NAMALWA (cell line): ENCODE measurements at regions not wholly inside any gene's neighbourhood (a gene's known extent, or its start where the extent isn't known, plus 50 kb on each side); places are given as distances from the start of the nearest gene placed in this dataset.
"Not testable (repeated sequence)": the region's sequence is repeated elsewhere in the genome, so short reads cannot be mapped to it uniquely, and the experiment has no call there.

Source experiments
- DNase-seq: peaks from one replicate; pipeline ENCODE4 v3.0.0-alpha.2; 2015; ENCODE audit warnings: low spot score

DNA sequence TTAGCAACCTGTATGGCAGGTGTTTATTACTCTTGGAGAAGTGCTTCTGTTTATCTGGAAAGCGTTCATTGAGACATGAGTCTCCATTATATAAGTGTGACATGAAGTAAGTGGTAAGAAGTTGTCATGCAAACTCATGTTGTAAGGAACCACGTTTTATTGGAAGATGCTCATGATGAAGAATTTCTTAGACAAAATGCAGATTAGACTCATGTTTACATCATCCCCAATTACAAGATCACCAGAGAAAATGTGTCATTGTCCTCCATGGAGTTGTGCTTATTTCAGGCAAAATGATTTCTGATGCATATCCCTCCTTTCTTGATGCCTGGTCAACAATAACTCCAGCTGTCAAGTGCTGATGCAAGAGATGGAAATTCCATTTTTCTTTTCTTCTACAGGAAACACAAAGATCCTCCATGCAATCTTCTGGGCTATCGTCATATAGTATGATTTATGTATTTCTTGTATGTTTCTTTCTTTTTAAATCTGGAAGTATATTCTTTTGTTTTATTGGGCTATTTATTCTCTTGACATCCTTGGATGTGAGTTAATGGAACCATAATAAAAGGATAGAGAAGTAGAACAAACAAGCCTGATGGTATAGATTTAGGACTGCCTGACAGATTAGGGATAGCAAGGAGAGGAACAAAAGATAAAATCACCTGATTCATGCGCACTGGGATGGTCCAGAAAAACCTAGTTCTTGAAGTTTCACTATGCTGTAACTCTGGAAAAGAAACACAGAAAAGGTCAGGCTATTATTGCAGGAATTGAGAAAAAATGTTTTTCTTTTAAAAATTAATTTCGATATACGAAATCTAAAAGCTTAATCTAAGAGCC lies 50.7 kb upstream of the DIAPH3 start:
- no peak for DNase-seq

DNA sequence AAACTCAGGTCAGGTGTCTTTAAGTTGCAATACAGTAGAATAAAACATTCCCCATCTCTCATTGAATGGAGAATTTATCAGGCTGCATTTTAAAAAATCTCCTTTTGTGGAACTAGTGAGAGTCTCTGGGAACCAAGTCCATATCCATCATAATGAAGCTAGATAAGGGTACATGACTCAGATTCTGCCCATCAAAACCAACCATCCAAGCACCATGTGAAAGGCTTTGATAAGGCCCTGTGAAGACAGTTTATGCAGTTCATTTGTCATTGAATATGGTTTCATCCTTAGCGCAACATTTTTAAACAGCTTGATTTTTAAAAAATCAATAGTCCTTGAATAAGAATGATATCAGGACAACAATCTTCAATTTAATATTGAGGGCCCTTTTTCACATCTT lies 56.3 kb upstream of the DIAPH3 start:
- DNase-seq = no peak

DNA sequence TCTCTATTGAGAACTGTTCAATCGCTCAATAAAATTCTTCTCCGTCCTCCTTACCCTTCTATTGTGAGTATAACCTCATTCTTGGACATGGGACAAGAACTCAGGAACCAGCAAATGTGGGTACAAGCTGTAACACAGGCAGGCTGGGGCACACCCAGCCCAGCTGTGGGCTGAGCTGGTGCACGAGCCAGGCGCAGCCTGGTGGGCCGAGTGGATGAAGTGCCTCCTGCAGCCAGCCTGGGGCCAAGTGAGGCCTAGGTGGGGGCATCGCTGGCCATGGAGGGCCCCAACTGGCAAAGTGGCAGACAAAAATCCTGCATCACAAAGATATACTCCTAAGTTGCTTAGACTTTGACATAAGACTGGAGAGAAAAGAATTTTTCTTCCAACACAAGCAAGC lies 57.9 kb upstream of the DIAPH3 start:
- DNase-seq = no peak

DNA sequence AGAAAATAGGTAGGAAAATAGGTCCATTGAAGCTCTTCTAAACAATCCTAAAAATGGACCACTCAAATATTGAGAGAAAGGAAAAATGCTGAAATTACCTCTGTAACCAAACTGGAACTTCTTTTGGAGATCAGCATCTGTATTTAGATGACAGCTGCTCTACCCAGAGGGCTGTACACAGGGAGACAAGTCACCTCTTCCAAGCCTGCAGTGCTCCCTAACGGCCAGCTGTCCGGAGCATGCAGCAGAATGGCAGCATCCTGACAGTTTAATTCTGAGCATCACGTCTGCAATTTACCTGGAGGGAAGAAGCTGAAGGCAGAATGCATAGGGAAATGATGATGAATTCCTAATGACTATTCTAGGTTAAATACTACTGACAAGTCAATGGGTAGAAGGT lies 62.8 kb upstream of the DIAPH3 start:
- DNase-seq = peak; percentile 37

DNA sequence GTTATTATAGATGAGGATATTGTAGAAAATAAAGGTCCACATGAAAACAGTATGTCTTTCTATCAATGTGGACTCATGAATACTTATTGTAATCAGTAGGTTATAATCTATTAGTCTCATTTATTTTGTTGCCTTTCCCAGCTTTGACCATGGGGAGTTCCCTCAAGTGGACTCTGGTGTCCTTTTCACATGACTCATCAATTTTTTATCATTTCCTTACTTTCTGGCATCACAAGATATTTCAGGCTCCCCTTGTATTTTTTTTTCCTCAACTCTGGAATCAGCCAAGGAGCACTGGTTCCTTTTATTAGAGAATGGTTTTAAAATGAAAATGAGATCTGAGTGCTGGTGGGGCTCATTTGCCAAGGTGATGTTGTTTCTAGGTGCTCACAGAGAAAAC lies 63.4 kb upstream of the DIAPH3 start:
- DNase-seq = no peak

DNA sequence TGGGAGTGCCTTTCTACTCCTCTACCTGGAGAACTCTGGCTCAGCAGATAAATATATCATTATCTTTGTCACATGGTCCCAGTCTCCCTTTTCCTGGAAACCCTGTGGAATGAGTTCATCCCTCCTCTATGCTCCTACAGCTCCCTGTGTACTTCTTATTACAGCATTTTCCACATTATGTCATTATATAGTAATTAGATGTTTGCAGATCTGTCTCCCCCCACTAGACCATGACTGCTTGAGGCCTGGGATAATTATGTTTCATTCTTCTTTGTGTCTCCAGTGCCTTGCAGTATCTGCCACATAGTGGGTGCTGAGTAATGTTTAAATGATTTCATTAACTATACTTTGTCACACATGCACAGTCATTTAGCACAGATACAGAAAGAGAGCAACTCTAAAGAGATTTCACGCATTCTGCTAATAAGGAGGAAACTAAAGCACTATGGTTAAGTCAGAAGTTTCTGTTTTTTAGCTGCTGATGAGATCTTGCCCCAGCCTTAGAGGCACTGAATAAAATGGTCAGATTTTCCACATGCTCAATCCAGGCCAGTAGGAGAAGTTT lies 66.1 kb upstream of the DIAPH3 start:
- no peak for DNase-seq

DNA sequence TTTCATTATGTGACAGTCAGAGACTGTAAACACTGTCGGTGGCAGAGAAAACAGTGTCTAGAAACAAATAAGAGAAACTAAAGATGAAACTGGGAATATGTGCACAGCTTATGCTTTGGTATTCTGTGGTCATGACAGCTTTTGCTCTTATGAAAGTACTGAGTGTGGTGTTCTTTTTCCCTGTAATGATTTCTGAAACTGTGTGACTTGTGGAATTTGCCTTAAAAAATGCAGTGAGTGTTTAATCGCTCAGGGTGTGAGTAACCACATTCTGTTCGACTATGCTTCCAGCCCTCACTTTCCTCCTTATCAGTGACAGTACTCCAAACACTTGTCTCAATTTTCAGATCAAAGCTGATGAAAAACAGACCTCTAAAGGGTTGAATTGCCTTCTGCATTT lies 66.9 kb upstream of the DIAPH3 start:
- DNase-seq = no peak

DNA sequence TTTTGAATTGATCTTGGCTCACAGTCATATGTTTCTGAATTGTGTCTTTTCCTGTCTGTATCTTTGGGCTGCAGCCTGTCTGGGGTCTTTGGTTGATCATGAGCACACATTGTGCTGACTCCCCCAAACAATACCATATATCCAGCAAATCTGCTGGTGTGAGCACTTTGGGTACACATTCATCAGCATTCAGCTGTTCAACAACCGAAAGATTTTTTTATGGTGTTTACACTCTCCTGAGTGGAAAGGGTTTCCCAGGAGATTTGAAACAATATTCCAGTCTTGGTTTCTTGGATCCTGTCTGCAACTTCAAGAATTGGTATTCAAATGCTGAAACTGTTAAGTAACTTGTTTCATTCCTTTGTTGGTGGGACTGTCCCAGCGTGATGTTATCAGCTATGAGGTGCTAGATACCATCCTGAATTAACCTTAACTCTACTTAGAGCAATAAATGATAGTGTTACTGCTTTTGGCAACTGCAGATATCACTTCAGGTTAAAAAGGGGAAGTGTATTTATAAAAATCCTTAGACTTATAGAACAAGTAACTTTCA lies 78.4 kb upstream of the DIAPH3 start:
- no peak for DNase-seq

DNA sequence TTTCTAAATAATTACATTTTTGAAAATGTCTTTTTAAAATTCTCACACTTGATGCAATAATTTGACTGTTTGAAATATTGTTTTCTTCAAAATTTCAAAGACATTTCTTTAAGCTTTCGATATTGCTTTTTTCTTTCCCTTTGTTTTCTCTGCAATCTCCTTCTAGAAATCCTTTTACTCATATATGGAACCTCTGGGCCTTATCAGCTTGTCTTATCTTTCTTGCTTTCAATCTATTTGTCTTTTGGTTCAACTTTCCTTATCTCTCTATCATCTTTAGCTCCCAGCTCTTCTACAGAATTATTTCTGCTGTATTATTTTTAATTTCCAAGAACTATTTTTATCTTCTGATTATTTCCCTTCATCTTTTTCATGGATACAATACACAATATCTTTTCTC lies 80.7 kb upstream of the DIAPH3 start:
- no peak for DNase-seq

DNA sequence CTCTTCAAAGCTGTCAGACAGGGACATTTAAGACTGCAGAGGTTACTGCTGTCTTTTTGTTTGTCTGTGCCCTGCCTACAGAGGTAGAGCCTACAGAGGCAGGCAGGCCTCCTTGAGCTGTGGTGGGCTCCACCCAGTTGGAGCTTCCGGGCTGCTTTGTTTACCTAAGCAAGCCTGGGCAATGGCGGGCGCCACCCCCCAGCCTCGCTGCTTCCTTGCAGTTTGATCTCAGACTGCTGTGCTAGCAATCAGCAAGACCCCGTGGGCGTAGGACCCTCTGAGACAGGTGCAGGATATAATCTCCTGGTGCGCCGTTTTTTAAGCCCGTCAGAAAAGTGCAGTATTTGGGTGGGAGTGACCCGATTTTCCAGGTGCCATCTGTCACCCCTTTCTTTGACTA lies 87.7 kb upstream of the DIAPH3 start:
- not testable (repeated sequence) for DNase-seq

DNA sequence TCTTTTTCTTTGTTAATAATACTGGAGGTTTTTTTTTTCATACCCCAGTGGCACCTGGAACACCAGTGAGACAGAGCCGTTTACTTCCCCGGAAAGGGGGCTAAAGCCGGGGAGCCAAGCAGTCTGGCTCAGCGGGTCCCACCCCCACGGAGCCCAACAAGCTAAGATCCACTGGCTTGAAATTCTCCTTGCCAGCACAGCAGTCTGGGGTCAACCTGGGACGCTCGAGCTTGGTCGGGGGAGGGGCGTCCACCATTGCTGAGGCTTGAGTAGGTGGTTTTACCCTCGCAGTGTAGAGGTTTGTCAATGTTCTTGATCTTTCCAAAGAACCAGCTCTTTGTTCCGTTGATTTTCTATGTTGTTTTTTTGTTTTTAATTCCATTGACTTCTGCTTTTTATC lies 94.6 kb upstream of the DIAPH3 start:
- DNase-seq = no peak

DNA sequence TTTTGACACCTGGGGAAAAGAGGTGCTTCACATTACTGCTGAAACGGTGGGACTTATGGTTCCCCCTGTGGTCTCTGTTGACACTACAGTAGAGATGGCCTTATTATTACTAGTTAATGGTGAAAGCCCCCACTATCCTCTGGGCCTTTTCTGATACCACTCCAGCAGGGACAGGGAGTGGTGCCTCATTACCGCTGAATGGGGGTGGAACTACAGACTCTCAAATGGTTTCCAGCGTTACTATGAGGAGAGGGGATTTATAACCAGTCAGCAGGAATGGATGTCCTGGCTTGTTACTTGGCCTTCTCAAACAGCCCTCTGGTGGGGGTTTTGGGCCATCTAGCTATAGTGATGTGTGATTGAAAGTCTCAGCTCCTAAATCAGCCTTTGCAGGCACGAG lies 96.7 kb upstream of the DIAPH3 start:
- DNase-seq = peak; percentile 39

DNA sequence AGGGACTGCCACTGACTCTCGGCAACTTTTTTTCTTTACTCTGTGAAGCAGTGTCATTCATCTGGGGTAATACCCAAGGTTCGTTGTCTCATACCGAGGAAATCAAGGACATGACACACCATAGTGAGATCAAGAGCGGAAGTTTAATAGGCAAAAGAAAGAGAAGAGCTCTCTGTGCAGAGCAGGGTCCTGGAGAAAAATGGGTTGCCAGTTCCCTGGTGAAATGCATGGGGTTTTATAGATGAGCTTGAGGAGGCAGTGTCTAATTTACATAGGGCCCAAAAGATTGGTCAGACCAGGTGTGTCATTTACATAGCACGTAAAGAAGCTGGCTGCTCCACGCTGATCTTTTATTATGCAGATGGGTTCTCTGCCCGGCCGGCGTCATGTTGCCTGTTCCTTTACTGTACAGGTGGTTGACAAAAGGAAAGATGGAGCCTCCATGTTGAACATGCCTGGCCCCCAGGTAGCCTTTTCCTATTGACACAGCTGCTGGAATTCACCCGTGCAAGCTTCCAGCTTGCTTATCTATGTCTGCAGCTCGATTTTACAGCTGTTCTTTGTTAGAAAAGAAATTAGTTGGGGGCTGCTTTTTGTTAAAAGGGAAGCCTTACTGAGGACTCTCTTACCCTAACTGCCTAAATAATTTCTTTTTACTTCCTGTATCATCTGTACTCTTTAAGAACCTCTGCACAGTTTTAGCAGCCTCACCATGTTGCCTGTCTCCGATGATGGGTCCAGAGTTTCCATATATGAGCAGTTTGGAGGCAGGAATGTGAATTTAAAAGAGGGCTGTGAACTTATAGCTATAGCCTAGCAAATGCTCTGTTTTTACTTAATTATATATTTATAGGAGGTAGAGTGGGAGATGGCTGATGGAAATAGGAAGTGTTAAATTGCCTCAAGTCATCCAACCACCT lies 98.0 kb upstream of the DIAPH3 start:
- DNase-seq = no peak

DNA sequence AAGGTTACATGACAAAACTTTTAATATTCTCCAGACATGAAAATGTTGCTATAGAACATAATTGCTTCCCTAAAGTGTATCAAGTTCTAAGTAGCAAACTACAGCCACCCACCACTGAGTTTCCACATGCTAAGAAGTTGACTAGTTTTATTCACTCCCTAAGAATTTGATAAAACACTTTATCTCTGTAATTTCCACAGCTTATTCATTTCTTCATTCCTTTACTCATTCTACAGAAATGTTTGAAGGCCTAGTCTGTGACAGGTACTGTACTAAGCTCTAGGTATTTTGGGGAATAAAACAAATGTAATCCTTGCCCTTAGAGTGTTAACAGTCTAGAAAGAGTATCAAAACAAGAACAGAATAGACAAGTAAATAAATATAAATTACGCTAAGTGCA lies 101.8 kb upstream of the DIAPH3 start:
- no peak for DNase-seq

DNA sequence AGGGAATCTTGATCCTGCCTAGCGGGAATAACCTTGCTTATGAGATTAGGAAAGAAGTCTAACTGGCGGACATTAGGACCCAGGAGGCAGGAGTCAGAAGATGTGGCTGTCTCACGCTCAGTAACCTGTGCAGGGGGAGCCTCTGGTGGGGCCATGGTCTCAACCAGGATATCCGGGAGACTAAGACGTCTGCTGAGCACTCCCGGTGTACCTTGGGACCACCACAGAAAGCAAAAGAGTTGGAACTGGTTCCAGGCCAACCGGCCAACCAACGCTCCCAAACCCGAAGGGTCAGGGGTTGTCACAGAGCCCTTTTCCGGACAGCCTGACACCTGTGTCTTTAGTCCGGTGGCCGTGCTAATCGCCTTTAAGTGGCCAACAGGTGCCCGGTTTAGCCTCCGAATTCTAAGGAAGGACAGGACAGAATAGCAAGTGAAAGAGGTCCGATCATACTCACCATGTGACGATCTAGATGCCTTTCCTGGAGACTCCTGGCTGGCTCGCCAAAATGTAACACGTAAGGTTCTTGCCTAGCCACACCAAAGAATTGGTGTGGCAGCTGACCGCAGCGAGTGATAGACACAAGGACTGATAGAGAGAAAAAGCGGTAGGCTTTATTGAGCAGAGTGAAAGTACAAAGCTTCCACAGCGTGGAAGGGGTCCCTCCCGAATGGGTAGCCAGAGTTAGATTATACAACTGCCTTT lies 103.9 kb upstream of the DIAPH3 start:
- no peak for DNase-seq

DNA sequence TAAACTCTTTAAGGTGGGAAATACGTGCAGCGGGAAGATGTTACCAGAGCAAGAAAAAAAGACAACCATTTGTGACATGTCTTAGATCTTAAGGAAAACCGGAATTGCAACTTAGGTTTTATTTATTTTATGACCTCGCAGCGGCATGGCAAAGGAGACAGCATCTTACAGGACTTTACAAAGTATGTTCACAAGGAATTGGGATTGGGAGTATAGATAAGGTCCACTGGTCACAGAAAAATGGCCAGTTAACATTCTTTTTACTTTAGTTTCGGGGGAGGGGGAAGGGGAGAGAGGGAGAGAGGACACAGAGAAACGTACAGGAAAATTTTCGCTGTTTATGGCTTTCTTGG lies 104.5 kb upstream of the DIAPH3 start:
- DNase-seq = no peak

DNA sequence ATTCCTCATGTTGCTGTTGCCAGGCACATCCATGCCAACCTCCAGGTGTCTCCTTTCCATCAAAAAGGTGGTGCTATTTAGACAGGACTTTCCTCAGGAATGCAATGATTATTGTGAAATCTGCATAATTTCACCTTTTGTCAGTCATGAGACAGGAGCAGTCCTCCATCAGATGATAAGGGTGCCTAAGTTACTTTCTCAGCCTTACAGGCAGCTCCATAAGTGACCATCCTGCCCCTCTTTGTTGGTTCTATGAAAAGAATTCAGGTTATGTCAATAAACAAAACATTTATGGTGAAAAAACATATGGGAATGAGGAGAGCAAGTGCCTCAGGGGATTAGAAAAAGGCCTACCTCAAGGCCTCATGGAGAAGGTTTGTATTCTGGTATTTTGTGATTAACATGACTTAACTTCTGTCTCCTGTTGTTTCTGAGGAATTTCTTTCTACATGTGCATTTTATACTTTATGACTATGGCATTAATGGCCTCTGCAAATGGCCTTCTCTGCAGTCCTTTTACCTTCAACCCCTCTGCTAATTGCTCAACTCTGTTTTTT lies 110.3 kb upstream of the DIAPH3 start:
- no peak for DNase-seq

DNA sequence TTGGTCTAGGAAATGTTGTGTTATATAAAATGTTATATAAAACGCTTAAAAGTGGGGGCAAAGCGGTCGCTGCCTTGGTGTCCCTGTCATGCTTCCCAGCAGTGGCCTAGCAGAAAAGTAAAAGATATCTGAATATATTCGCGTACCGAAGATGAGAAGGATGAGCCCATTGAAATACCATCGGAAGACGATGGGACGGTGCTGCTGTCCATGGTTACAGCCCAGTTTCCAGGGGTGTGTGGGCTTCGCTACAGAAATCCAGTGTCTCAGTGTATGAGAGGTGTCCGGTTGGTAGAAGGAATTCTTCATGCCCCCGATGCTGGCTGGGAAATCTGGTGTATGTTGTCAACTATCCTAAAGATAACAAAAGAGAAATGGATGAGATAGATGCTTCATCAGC lies 110.9 kb upstream of the DIAPH3 start:
- DNase-seq = no peak

DNA sequence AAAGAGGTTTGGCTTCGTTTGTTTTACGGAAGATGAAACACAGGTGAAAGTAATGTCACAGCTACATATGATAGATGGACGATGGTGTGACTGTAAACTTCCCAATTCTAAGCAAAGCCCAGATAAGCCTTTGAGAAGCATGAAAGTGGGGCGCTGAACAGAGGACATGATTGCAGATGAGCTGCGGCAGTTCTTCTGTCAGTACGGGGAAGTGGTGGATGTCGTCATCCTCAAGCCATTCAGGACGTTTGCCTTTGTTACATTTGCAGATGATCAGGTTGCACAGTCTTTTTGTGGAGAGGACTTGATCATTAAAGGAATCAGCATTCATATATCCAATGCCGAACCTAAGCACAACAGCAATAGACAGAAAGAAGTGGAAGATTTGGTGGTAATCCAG lies 111.5 kb upstream of the DIAPH3 start:
- no peak for DNase-seq

DNA sequence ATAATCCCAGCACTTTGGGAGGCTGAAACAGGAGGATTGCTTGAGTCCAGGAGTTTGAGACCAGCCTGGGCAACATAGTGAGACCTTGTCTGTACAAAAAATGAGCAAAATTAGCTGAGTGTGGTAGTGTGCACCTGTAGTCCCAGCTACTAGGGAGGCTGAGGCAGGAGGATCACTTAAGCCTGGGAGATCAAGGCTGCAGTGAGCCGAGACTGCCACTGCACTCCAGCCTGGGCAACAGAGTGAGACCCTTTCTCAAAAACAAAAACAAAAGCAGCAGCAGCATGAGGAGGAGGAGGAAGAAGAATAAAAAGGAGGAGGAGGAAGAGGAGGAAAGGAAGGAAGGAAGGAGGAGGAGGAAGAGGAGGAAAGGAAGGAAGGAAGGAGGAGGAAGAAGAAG lies 116.5 kb upstream of the TDRD3 start:
- DNase-seq = not testable (repeated sequence)

DNA sequence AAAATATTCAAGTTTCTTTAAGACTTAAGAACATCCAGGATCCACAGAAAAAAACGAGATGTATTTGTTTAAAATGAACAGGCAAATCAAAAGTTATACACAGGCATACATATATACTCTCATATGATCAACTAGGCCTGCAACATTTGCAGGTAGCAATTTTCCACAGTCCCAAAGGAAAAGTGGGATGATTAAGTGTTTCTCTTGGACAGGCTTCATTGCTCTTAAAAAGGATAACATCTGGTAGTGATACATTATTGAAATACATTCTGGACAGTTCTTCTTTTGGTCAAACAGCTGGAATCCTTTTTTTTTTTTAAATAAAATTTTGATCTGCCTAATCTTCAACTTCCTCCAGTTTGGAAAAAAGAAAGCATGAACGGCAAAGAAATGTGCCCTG lies 114.8 kb upstream of the TDRD3 start:
- no peak for DNase-seq

DNA sequence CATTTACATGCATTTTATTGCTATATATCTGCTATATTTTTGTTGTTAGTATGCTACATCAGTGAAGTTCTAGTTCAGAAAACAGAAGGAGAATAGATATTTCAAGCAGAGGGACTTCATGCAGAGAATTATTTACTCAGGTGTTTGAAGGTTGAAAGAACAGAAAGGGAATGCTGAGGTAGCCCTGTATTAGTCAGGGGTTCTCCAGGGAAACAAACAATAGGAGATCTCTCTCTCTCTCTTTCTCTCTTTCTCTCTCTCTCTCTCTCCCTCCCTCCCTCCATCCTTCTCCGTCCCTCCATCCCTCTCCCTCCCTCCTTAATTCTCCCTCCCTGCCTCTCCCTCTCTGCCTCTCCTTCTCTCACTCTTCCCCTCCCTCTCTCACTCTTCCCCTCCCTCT lies 114.3 kb upstream of the TDRD3 start:
- no peak for DNase-seq
